Uterus (tissue), 2 donors: ENCODE measurements at regions not wholly inside any gene's neighbourhood (a gene's known extent, or its start where the extent isn't known, plus 50 kb on each side); places are given as distances from the start of the nearest gene placed in this dataset.

Experiments
- CTCF ChIP-seq, 4 experiments: fragments of 200-600 bp in 2 of 4; fragments of 450-650 bp in 2 of 4; sonication (generic) in 2 of 4; IDR thresholded peaks; one replicate each; pipeline ENCODE4 v1.5.1; 2016 to 2019; ENCODE audit warnings: antibody characterized with exemption in 4 of 4, mild to moderate bottlenecking in 2 of 4, moderate library complexity in 1 of 4
- POLR2A ChIP-seq, 2 donors: fragments of 450-650 bp; IDR thresholded peaks; one replicate each; pipeline ENCODE4 v1.6.1; 2016; ENCODE audit warnings: antibody characterized with exemption in 2 of 2, mild to moderate bottlenecking in 1 of 2, moderate library complexity in 1 of 2

- no peak for TF ChIP-seq CTCF (IDR thresholded peaks at IDR 0.05)
- no peak for TF ChIP-seq POLR2A (IDR thresholded peaks at IDR 0.05)
Observed at GRCh38 chr15:53917109-53917508, 61.1 kb upstream of the UNC13C start.
